Testis (tissue), 2 donors: ENCODE measurements at regions not wholly inside any gene's neighbourhood (a gene's known extent, or its start where the extent isn't known, plus 50 kb on each side); places are given as distances from the start of the nearest gene placed in this dataset.

Experiments used
- DNase-seq: peaks from one replicate; pipeline ENCODE4 v3.0.0-alpha.2; 2019
- H3K27ac ChIP-seq, 2 donors: fragments of 200-600 bp; sonication (generic); one replicate each; pipeline ENCODE4 v1.5.1; 2019
- H3K27me3 ChIP-seq: fragments of 200-600 bp; sonication (generic); one replicate; pipeline ENCODE4 v1.5.1; 2019
- H3K36me3 ChIP-seq: fragments of 200-600 bp; sonication (generic); one replicate; pipeline ENCODE4 v1.5.1; 2017; ENCODE audit warnings: low read depth; ENCODE audit errors: missing control alignments
- H3K4me1 ChIP-seq: fragments of 200-600 bp; sonication (generic); one replicate; pipeline ENCODE4 v1.5.1; 2019
- H3K4me3 ChIP-seq, 2 donors: fragments of 200-600 bp; sonication (generic); one replicate each; pipeline ENCODE4 v1.5.1; 2017 to 2019
- H3K9me3 ChIP-seq: fragments of 200-600 bp; sonication (generic); one replicate; pipeline ENCODE4 v1.5.1; 2017
- CTCF ChIP-seq, 3 experiments: fragments of 450-650 bp in 2 of 3; fragments of 200-600 bp in 1 of 3; sonication (generic) in 1 of 3; IDR thresholded peaks; one replicate each; pipeline ENCODE4 v1.5.1; 2016 to 2019; ENCODE audit warnings: antibody characterized with exemption in 3 of 3, mild to moderate bottlenecking in 2 of 3, moderate library complexity in 1 of 3
- POLR2A ChIP-seq: fragments of 450-650 bp; IDR thresholded peaks from one replicate; pipeline ENCODE4 v1.6.1; 2017; ENCODE audit warnings: antibody characterized with exemption, mild to moderate bottlenecking, moderate library complexity
- WGBS, 2 donors: methylation state at CpG; one replicate each; pipeline ENCODE4 v1.1.5; 2018; 5-methylcytosine and 5-hydroxymethylcytosine counted together
- intact Hi-C: fragments of 100-400 bp; cut with DNase I; formaldehyde crosslinking; loops from one replicate; pipeline ENCODE4 v1.15.1; 2023; ENCODE audit warnings: low total_unique reads

GRCh38 chr5:86979811-86980411 is 287.8 kb upstream of the RASA1 start:
- H3K4me1 ChIP-seq, result no peaks in the 10 kb centered on the region
- no peaks in the 10 kb centered on the region for H3K27me3 ChIP-seq
- DNase-seq, result no peak
- H3K9me3 ChIP-seq, result no peaks in the 10 kb centered on the region
- 77 to 91% methylated on average over 8 of the region's 8 CpGs for WGBS, 2 donors
- TF ChIP-seq POLR2A, result no peak
- no peak for TF ChIP-seq CTCF (IDR thresholded peaks at IDR 0.05)
- H3K4me3 ChIP-seq, result no peak overlapping the region
- H3K36me3 ChIP-seq, result no peaks in the 10 kb centered on the region
- no peak overlapping the region for H3K27ac ChIP-seq
- intact Hi-C loops, result no loop called here

- no peaks in the 10 kb centered on the region for H3K9me3 ChIP-seq
Observed at GRCh38 chr5:86981898-86982297, 285.8 kb upstream of the RASA1 start.

GRCh38 chr5:86983208-86983607 is 284.5 kb upstream of the RASA1 start:
- no peak overlapping the region for H3K4me3 ChIP-seq
- no peak for TF ChIP-seq CTCF (IDR thresholded peaks at IDR 0.05)
- no peak for TF ChIP-seq POLR2A
- H3K36me3 ChIP-seq, result no peaks in the 10 kb centered on the region
- no peak for DNase-seq
- H3K9me3 ChIP-seq, result no peaks in the 10 kb centered on the region
- H3K27me3 ChIP-seq, result no peaks in the 10 kb centered on the region
- intact Hi-C loops, result no loop called here
- H3K27ac ChIP-seq, result no peak overlapping the region
- WGBS, 2 donors, result 82 to 88% methylated on average over 1 of the region's 1 CpG
- H3K4me1 ChIP-seq, result no peaks in the 10 kb centered on the region

More at GRCh38 chr5:86981898-86982297, 285.8 kb upstream of the RASA1 start:
- Histone ChIP-seq H3K36me3 (no peaks in the 10 kb centered on the region), H3K4me3 (no peak overlapping the region), H3K27ac (no peak overlapping the region), H3K27me3 (no peaks in the 10 kb centered on the region), H3K4me1 (no peaks in the 10 kb centered on the region)
- DNase-seq, result no peak
- TF ChIP-seq CTCF (IDR thresholded peaks at IDR 0.05) (no peak), POLR2A (no peak)
- intact Hi-C loops, result no loop called here

- Histone ChIP-seq H3K27ac (no peak overlapping the region), H3K27me3 (no peaks in the 10 kb centered on the region), H3K9me3 (no peaks in the 10 kb centered on the region), H3K4me3 (no peak overlapping the region), H3K36me3 (no peaks in the 10 kb centered on the region), H3K4me1 (no peaks in the 10 kb centered on the region)
- intact Hi-C loops, result no loop called here
- WGBS, 2 donors, result 79 to 82% methylated on average over 3 of the region's 3 CpGs
- no peak for DNase-seq
- TF ChIP-seq CTCF (IDR thresholded peaks at IDR 0.05) (no peak), POLR2A (no peak)
Observed at GRCh38 chr5:86986837-86987236, 280.8 kb upstream of the RASA1 start.

- no peaks in the 10 kb centered on the region for H3K36me3 ChIP-seq
- H3K27ac ChIP-seq, result no peak overlapping the region
- WGBS, 2 donors, result 68 to 74% methylated on average over 1 of the region's 1 CpG
- H3K4me1 ChIP-seq, result no peaks in the 10 kb centered on the region
- no peaks in the 10 kb centered on the region for H3K9me3 ChIP-seq
- no peaks in the 10 kb centered on the region for H3K27me3 ChIP-seq
- H3K4me3 ChIP-seq, result no peak overlapping the region
- intact Hi-C loops, result no loop called here
- TF ChIP-seq POLR2A (no peak), CTCF (IDR thresholded peaks at IDR 0.05) (no peak)
- DNase-seq, result no peak
Observed at GRCh38 chr5:86997516-86997915, 270.2 kb upstream of the RASA1 start.
